ENCODE measurements at regions not wholly inside any gene's neighbourhood (a gene's known extent, or its start where the extent isn't known, plus 50 kb on each side); places are given as distances from the start of the nearest gene placed in this dataset.

DNA sequence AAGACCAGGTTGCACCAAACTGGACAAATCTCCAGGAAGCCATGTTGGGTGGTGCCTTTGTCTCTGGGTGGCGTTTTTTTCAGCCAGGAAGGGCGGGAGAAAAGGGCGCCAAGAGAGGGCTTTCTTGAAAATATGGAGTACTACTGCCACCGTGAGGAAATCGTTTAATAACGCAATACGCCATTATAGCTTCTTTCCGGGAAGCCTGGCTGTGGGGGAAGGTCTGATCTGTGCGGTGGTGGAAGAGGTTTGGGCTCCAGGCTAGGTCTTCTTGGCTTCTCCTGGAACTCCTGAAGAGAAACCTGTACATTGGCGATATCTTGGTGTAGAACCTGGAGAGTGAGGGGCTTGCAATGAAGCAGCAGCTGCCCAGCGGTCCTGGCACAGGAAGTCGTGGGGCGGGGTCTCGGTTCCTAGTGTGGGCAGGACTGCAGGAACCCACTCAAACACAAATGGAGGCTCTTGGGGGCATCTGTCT lies 202.7 kb downstream of the OR13H1 start:
- Histone ChIP-seq H3K4me3 (ENCODE audit: low read depth, low read length) (peak overlapping the region; percentile 26), H3K27me3 (ENCODE audit: control insufficient read depth, insufficient read depth, low read length) (no peaks in the 10 kb centered on the region), H3K36me3 (ENCODE audit: control insufficient read depth, insufficient read depth, low read length) (no peaks in the 10 kb centered on the region)
- TF ChIP-seq, protein P1, sequence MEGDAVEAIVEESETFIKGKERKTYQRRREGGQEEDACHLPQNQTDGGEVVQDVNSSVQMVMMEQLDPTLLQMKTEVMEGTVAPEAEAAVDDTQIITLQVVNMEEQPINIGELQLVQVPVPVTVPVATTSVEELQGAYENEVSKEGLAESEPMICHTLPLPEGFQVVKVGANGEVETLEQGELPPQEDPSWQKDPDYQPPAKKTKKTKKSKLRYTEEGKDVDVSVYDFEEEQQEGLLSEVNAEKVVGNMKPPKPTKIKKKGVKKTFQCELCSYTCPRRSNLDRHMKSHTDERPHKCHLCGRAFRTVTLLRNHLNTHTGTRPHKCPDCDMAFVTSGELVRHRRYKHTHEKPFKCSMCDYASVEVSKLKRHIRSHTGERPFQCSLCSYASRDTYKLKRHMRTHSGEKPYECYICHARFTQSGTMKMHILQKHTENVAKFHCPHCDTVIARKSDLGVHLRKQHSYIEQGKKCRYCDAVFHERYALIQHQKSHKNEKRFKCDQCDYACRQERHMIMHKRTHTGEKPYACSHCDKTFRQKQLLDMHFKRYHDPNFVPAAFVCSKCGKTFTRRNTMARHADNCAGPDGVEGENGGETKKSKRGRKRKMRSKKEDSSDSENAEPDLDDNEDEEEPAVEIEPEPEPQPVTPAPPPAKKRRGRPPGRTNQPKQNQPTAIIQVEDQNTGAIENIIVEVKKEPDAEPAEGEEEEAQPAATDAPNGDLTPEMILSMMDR (IDR thresholded peaks at IDR 0.05; ENCODE audit: insufficient read depth, low read length, poor library complexity, severe bottlenecking) = peak; percentile 10
- no peak for DNase-seq (ENCODE audit: low read depth)

DNA sequence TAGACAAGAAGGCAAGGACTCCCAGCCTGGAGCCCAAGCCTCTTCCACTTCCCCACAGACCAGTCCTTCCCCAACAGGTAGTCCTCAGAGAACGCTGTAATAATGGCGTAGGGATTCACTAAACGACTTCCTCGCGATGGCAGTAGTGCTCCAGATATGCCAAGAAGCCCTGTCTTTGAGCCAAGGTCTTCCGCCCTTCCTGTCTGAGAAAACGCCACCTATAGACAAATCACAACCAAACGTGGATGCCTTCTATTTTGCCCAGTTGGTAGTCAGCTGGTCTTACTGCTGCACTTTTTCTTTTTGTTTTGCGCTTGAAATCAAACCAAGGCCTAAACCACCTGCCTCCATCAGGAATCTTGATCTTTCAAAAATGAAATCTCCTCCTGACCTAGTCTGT lies 203.3 kb downstream of the OR13H1 start:
- TF ChIP-seq, protein P1 (IDR thresholded peaks at IDR 0.05; ENCODE audit: insufficient read depth, low read length, poor library complexity, severe bottlenecking) = peak; percentile 40
- DNase-seq (ENCODE audit: low read depth) = no peak
- Histone ChIP-seq H3K4me3 (ENCODE audit: low read depth, low read length) (peak overlapping the region; percentile 26), H3K27me3 (ENCODE audit: control insufficient read depth, insufficient read depth, low read length) (no peaks in the 10 kb centered on the region), H3K36me3 (ENCODE audit: control insufficient read depth, insufficient read depth, low read length) (no peaks in the 10 kb centered on the region)

DNA sequence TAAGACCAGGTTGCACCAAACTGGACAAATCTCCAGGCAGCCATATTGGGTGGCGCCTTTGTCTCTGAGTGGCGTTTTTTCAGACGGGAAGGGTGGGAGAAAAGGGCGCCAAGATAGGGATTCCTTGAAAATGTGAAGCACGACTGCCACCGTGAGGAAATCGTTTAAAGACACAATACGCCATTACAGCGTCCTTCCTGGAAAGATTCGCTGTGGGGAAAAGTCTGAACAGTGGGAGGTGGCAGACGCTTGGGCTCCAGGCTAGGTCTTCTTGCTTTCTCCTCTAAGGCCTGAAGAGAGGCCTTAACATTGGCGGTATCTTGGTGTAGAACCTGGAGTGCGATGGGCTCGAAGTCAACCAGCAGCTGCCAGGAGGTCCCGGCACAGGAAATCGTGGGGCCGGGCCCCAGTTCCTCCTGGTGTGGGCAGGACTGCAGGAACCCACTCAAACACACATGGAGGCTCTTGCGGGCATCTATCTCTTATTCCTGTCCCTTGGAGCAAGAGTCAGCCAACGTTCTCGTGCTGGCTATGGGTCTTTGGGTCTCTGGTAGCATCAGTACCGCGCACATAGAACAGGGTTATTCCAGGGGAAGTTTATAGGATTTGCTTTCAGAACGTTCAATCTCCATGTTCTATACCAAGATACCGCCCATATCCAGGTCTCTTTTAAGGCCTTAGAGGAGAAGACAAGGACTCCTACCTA lies 208.8 kb downstream of the OR13H1 start:
- TF ChIP-seq, protein P1 (IDR thresholded peaks at IDR 0.05; ENCODE audit: insufficient read depth, low read length, poor library complexity, severe bottlenecking) = peak; percentile 14
- H3K4me3 ChIP-seq (ENCODE audit: low read depth, low read length) = peak overlapping the region; percentile 33
- no peak for DNase-seq (ENCODE audit: low read depth)

DNA sequence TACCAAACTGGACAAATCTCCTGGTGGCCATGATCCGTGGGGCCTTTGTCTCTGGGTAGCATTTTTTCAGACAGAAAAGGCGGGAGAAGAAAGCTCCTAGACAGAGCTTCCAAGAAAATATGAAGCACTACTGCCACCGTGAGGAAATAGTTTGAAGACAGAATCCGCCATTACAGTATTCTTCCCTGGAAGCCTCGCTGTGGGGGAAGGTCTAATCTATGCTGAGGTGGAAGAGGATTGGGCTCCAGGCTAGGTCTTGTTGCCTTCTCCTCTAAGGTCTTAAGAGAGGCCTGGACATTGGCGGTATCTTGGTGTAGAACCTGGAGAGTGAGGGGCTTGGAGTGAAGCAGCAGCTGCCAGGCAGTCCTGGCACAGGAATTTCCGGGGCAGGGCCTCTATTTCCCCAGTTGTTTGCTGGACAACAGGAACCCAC lies 218.9 kb downstream of the OR13H1 start:
- no peak overlapping the region for H3K4me3 ChIP-seq (ENCODE audit: low read depth, low read length)
- no peaks in the 10 kb centered on the region for H3K27me3 ChIP-seq (ENCODE audit: control insufficient read depth, insufficient read depth, low read length)
- TF ChIP-seq, protein P1 (IDR thresholded peaks at IDR 0.05; ENCODE audit: insufficient read depth, low read length, poor library complexity, severe bottlenecking) = peak; percentile 19
- no peaks in the 10 kb centered on the region for H3K36me3 ChIP-seq (ENCODE audit: control insufficient read depth, insufficient read depth, low read length)
- DNase-seq (ENCODE audit: low read depth) = no peak

More for the DNA sequence above, 208.8 kb downstream of the OR13H1 start:
- no peaks in the 10 kb centered on the region for H3K27me3 ChIP-seq (ENCODE audit: control insufficient read depth, insufficient read depth, low read length)
- H3K36me3 ChIP-seq (ENCODE audit: control insufficient read depth, insufficient read depth, low read length) = no peaks in the 10 kb centered on the region

DNA sequence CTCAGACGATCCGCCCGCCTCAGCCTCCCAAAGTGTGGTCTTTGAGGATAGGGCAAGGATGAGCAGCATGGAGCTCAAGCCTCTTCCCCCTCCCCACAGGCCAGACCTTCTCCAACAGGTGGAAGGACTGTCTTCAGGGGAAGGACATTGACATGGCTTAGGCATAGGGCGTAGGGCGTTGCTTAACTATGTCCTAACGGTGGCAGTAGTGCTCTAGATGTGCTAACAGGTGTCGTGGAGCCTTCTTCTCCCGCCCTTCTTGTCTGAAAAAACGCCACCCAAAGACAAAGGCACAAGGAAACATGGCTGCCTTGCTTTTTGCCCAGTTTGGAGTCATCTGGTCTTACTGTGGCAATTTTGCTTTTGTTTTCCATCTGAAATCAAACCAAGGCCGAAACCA lies 219.8 kb downstream of the OR13H1 start:
- TF ChIP-seq, protein P1 (IDR thresholded peaks at IDR 0.05; ENCODE audit: insufficient read depth, low read length, poor library complexity, severe bottlenecking) = peak; percentile 45
- H3K4me3 ChIP-seq (ENCODE audit: low read depth, low read length) = peak overlapping the region; percentile 5
- peak; percentile 26 for DNase-seq (ENCODE audit: low read depth)

DNA sequence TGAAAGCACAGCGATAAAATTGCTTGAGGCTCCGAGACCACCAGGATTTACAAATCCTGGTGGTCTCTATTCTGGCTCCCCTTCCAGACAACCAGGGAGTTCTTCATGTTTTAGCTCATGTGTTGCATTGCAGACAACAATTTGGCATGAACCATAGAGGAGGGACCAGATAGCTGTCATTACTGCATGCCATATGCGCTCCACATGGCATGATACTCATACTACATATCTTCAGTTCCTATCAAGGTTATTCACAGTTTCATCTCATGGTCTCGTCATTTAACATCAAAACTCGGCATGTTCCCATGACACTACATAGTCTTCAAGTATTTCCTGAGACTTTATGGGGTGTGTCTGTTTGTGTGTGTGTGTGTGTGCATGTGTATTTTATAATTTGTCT lies 220.3 kb downstream of the OR13H1 start:
- no peaks in the 10 kb centered on the region for H3K36me3 ChIP-seq (ENCODE audit: control insufficient read depth, insufficient read depth, low read length)
- H3K27me3 ChIP-seq (ENCODE audit: control insufficient read depth, insufficient read depth, low read length) = no peaks in the 10 kb centered on the region
- TF ChIP-seq, protein P1 (IDR thresholded peaks at IDR 0.05; ENCODE audit: insufficient read depth, low read length, poor library complexity, severe bottlenecking) = no peak
- no peak overlapping the region for H3K4me3 ChIP-seq (ENCODE audit: low read depth, low read length)
- no peak for DNase-seq (ENCODE audit: low read depth)

More for the DNA sequence above, 219.8 kb downstream of the OR13H1 start:
- Histone ChIP-seq H3K27me3 (ENCODE audit: control insufficient read depth, insufficient read depth, low read length) (no peaks in the 10 kb centered on the region), H3K36me3 (ENCODE audit: control insufficient read depth, insufficient read depth, low read length) (no peaks in the 10 kb centered on the region)
